RWPE2 (cell line): ENCODE measurements at regions not wholly inside any gene's neighbourhood (a gene's known extent, or its start where the extent isn't known, plus 50 kb on each side); places are given as distances from the start of the nearest gene placed in this dataset.

ENCODE experiments used
- ATAC-seq: fragments of 200-7000 bp; cut with Tn5 transposase; 3 replicates; pipeline ENCODE4 v1.9.1; 2021; ENCODE audit warnings: low read depth
- DNase-seq: peaks from one replicate; pipeline ENCODE4 v3.0.0-alpha.2; 2020; ENCODE audit warnings: low spot score
- H3K27ac ChIP-seq: fragments of 450-650 bp; 2 replicates; pipeline ENCODE4 v1.5.1; 2017; ENCODE audit warnings: mild to moderate bottlenecking; ENCODE audit not compliant: poor library complexity, severe bottlenecking
- H3K27me3 ChIP-seq: fragments of 250-450 bp; sonication (Bioruptor Pico); 2 replicates; pipeline ENCODE4 v1.5.1; 2021; ENCODE audit warnings: mild to moderate bottlenecking, moderate library complexity; ENCODE audit not compliant: insufficient read depth, poor library complexity, severe bottlenecking
- H3K36me3 ChIP-seq: fragments of 250-450 bp; sonication (Bioruptor Pico); 2 replicates; pipeline ENCODE4 v1.5.1; 2020; ENCODE audit warnings: low read depth, mild to moderate bottlenecking, moderate library complexity
- H3K4me1 ChIP-seq: fragments of 250-450 bp; sonication (Bioruptor Pico); 2 replicates; pipeline ENCODE4 v1.5.1; 2021; ENCODE audit warnings: mild to moderate bottlenecking, moderate library complexity; ENCODE audit not compliant: insufficient read depth, poor library complexity, severe bottlenecking
- H3K4me3 ChIP-seq: fragments of 250-450 bp; sonication (Bioruptor Pico); 2 replicates; pipeline ENCODE4 v1.5.1; 2021; ENCODE audit warnings: mild to moderate bottlenecking, moderate library complexity; ENCODE audit not compliant: severe bottlenecking
- H3K9me3 ChIP-seq: fragments of 250-450 bp; sonication (Bioruptor Pico); 2 replicates; pipeline ENCODE4 v1.5.1; 2021; ENCODE audit warnings: mild to moderate bottlenecking, moderate library complexity; ENCODE audit not compliant: severe bottlenecking
- CTCF ChIP-seq: fragments of 450-650 bp; IDR thresholded peaks from one replicate; pipeline ENCODE4 v1.5.1; 2017; ENCODE audit warnings: mild to moderate bottlenecking, moderate library complexity; ENCODE audit not compliant: poor library complexity, severe bottlenecking

DNA sequence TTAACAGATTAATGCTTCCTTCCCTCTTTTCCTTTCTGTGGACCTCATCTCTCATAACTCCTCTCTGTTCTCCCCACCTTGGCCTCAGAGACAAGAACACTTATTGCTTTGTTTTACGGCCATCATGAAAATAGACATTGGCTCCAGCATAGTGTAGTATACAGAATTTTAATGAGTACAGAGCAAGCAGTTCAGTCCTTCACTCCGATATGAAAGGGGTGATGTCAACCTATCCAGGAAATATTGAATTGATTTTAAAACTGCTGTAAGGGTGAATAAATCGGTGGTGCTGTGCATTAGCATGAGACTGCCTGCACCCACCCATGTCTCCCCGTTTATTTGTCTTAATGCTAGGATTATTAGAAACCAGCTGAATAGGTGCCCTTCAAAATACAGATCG, 490.9 kb upstream of the TBL1XR1 start:
- Histone ChIP-seq H3K4me3 (no peak overlapping the region), H3K36me3 (no peaks in the 10 kb centered on the region), H3K27me3 (no peaks in the 10 kb centered on the region), H3K27ac (no peak overlapping the region), H3K9me3 (no peaks in the 10 kb centered on the region), H3K4me1 (no peaks in the 10 kb centered on the region)
- no peak for DNase-seq
- ATAC-seq = no peak
- TF ChIP-seq CTCF = no peak

GRCh38 chr3:177689077-177689476, 491.8 kb upstream of the TBL1XR1 start:
- H3K36me3 ChIP-seq = no peaks in the 10 kb centered on the region
- no peaks in the 10 kb centered on the region for H3K4me1 ChIP-seq
- no peaks in the 10 kb centered on the region for H3K9me3 ChIP-seq
- H3K27me3 ChIP-seq = no peaks in the 10 kb centered on the region
- ATAC-seq = no peak
- TF ChIP-seq CTCF = no peak
- H3K4me3 ChIP-seq = no peak overlapping the region
- no peak for DNase-seq
- H3K27ac ChIP-seq = no peak overlapping the region

- H3K27me3 ChIP-seq = no peaks in the 10 kb centered on the region
- TF ChIP-seq CTCF = no peak
- H3K27ac ChIP-seq = no peak overlapping the region
- H3K4me3 ChIP-seq = no peak overlapping the region
- ATAC-seq (no peak), DNase-seq (no peak)
- no peaks in the 10 kb centered on the region for H3K9me3 ChIP-seq
- H3K36me3 ChIP-seq = no peaks in the 10 kb centered on the region
- no peaks in the 10 kb centered on the region for H3K4me1 ChIP-seq
Observed at GRCh38 chr3:177689869-177690268, 492.6 kb upstream of the TBL1XR1 start.

DNA sequence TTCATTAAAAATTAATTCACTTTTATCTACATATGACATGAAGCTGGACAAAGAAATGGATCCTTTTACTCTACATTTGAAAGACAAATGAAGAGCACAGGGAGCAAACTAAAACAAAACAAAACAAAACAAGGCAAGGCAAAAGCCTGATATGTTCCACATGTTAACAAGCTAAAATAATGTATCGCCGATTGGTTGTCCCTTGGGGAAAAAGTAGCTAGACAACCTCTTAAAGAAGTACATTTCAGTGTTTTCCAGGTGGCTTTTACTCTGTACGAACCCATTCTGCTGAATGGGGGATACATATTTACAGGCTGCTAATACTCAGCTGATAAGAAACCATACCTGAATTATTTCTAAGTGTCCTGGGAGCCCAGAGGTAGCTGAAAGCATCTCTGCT, 493.0 kb upstream of the TBL1XR1 start:
- no peak for DNase-seq
- no peaks in the 10 kb centered on the region for H3K9me3 ChIP-seq
- no peaks in the 10 kb centered on the region for H3K27me3 ChIP-seq
- TF ChIP-seq CTCF = no peak
- no peaks in the 10 kb centered on the region for H3K36me3 ChIP-seq
- ATAC-seq = no peak
- H3K4me1 ChIP-seq = no peaks in the 10 kb centered on the region
- H3K27ac ChIP-seq = no peak overlapping the region
- no peak overlapping the region for H3K4me3 ChIP-seq

DNA sequence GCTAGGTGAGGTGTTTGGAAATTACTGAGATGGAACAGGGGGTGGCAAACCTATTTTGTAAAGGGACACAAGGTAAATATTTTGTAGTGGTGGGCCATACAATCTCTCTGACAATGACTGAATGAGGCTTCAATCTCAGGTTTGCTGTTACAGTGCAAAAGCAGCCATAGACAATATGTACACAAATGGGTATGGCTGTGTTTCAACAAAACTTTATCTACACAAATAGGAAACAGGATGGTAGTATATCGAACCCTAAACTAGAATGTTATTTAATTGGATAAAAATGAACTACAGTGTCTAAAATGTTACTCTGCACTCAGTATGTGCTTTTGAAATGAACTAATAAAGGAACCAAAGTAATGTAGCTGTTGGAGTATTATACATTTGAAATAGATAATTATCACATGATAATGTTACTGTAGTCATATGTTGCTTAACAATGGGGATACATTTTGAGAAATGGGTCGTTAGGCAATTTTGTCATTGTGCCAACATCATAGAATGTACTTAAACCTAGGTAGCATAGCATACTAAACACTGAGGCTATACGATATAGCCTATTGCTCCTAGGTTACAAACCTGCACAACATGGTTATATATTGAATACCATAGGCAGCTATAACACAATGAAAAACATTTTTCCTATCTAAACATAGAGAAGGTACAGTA, 495.2 kb upstream of the TBL1XR1 start:
- Histone ChIP-seq H3K4me1 (no peaks in the 10 kb centered on the region), H3K27me3 (no peaks in the 10 kb centered on the region), H3K36me3 (no peaks in the 10 kb centered on the region), H3K27ac (no peak overlapping the region), H3K4me3 (no peak overlapping the region), H3K9me3 (no peaks in the 10 kb centered on the region)
- ATAC-seq (no peak), DNase-seq (no peak)
- no peak for TF ChIP-seq CTCF
